Left renal pelvis (tissue), 4 donors: ENCODE measurements at regions not wholly inside any gene's neighbourhood (a gene's known extent, or its start where the extent isn't known, plus 50 kb on each side); places are given as distances from the start of the nearest gene placed in this dataset.

Experiments
- DNase-seq, 4 donors: peaks; one replicate each; pipeline ENCODE4 v3.0.0-alpha.2; 2013; ENCODE audit warnings: low read depth in 4 of 4, low spot score in 3 of 4

GRCh38 chr9:25613709-25614108 is 64.5 kb downstream of the TUSC1 start:
- no peak for DNase-seq

- no peak for DNase-seq
Measured at GRCh38 chr9:25603106-25603505, 75.1 kb downstream of the TUSC1 start.

- DNase-seq = peak in 3 of 4 donors; percentile 5 to 27 (median 17)
Measured at GRCh38 chr9:25602400-25603044, 75.7 kb downstream of the TUSC1 start.

GRCh38 chr9:25600501-25600900 is 77.7 kb downstream of the TUSC1 start:
- DNase-seq = no peak

GRCh38 chr9:25584611-25585010 is 93.6 kb downstream of the TUSC1 start:
- no peak for DNase-seq

- DNase-seq = no peak
Measured at GRCh38 chr9:25573281-25573680, 105.0 kb downstream of the TUSC1 start.

GRCh38 chr9:25571491-25571890 is 106.8 kb downstream of the TUSC1 start:
- DNase-seq = no peak

GRCh38 chr9:25570802-25571201 is 107.4 kb downstream of the TUSC1 start:
- no peak for DNase-seq

GRCh38 chr9:25562101-25562500 is 116.1 kb downstream of the TUSC1 start:
- DNase-seq = no peak

GRCh38 chr9:25557645-25558300 is 120.5 kb downstream of the TUSC1 start:
- no peak for DNase-seq

GRCh38 chr9:25556540-25556939 is 121.7 kb downstream of the TUSC1 start:
- no peak for DNase-seq

GRCh38 chr9:25548847-25549246 is 129.4 kb downstream of the TUSC1 start:
- DNase-seq = no peak

- DNase-seq = no peak
Measured at GRCh38 chr9:25543806-25544205, 134.4 kb downstream of the TUSC1 start.

- no peak for DNase-seq
Measured at GRCh38 chr9:25542319-25542718, 135.9 kb downstream of the TUSC1 start.

GRCh38 chr9:25537808-25538207 is 140.4 kb downstream of the TUSC1 start:
- DNase-seq = no peak

- DNase-seq = no peak
Measured at GRCh38 chr9:25519286-25519685, 159.0 kb downstream of the TUSC1 start.

GRCh38 chr9:25517701-25518100 is 160.5 kb downstream of the TUSC1 start:
- DNase-seq = no peak

GRCh38 chr9:25513509-25514033 is 164.7 kb downstream of the TUSC1 start:
- no peak for DNase-seq

- DNase-seq = no peak
Measured at GRCh38 chr9:25505644-25506043, 172.6 kb downstream of the TUSC1 start.

GRCh38 chr9:25481372-25481771 is 196.9 kb downstream of the TUSC1 start:
- no peak for DNase-seq

GRCh38 chr9:25480696-25481095 is 197.5 kb downstream of the TUSC1 start:
- no peak for DNase-seq

GRCh38 chr9:25472681-25473080 is 205.6 kb downstream of the TUSC1 start:
- DNase-seq = no peak
